Breast epithelium (tissue), 4 donors: ENCODE measurements at regions not wholly inside any gene's neighbourhood (a gene's known extent, or its start where the extent isn't known, plus 50 kb on each side); places are given as distances from the start of the nearest gene placed in this dataset.
"Not testable (repeated sequence)": the region's sequence is repeated elsewhere in the genome, so short reads cannot be mapped to it uniquely, and the experiment has no call there.

Experiments
- DNase-seq, 2 donors: peaks; one replicate each; pipeline ENCODE4 v3.0.0-alpha.2; 2019; ENCODE audit warnings: low spot score in 2 of 2
- H3K27ac ChIP-seq, 2 donors: fragments of 200-600 bp; sonication (generic) in 1 of 2; one replicate each; pipeline ENCODE4 v1.5.1; 2016 to 2019; ENCODE audit warnings: mild to moderate bottlenecking in 1 of 2
- H3K27me3 ChIP-seq, 2 donors: fragments of 200-600 bp; sonication (generic) in 1 of 2; one replicate each; pipeline versions ENCODE4 v1.5.1 to v1.6.0; 2017 to 2019; ENCODE audit warnings: control low read depth in 1 of 2, mild to moderate bottlenecking in 1 of 2
- H3K36me3 ChIP-seq: fragments of 200-600 bp; one replicate; pipeline ENCODE4 v1.5.1; 2019
- H3K4me1 ChIP-seq, 2 donors: fragments of 200-600 bp; sonication (generic); one replicate each; pipeline ENCODE4 v1.5.1; 2016 to 2019; ENCODE audit warnings: control low read depth in 1 of 2
- H3K4me3 ChIP-seq, 3 donors: fragments of 200-600 bp; sonication (generic); 1 replicate in 2 of 3; 2 replicates in 1 of 3; pipeline ENCODE4 v1.5.1; 2016 to 2019; ENCODE audit warnings: mild to moderate bottlenecking in 3 of 3, moderate library complexity in 2 of 3
- H3K9me3 ChIP-seq, 2 donors: fragments of 200-600 bp; sonication (generic) in 1 of 2; one replicate each; pipeline ENCODE4 v1.5.1; 2016 to 2019; ENCODE audit warnings: control low read depth in 1 of 2
- POLR2A ChIP-seq: fragments of 450-650 bp; IDR thresholded peaks from one replicate; pipeline ENCODE4 v1.6.1; 2016; ENCODE audit warnings: antibody characterized with exemption, mild to moderate bottlenecking, moderate library complexity
- POLR2AphosphoS5 ChIP-seq, 3 donors: sonication (generic); formaldehyde crosslinking; IDR thresholded peaks; one replicate each; pipeline ENCODE4 v1.6.1; 2017; ENCODE audit warnings: antibody characterized with exemption in 3 of 3
- intact Hi-C: fragments of 100-400 bp; cut with DNase I; formaldehyde crosslinking; loops from one replicate; pipeline ENCODE4 v1.15.1; 2023; ENCODE audit warnings: low total_unique reads
- TF ChIP-seq, protein P1 (sequence below), 3 donors: fragments of 450-650 bp; IDR thresholded peaks; one replicate each; pipeline ENCODE4 v1.5.1; 2016 to 2017; ENCODE audit warnings: antibody characterized with exemption in 3 of 3, mild to moderate bottlenecking in 3 of 3, moderate library complexity in 3 of 3

- intact Hi-C loops, result no loop called here
- no peak for DNase-seq
- H3K36me3 ChIP-seq, result no peaks in the 10 kb centered on the region
- H3K4me1 ChIP-seq, result no peaks in the 10 kb centered on the region
- H3K4me3 ChIP-seq, result no peak overlapping the region
- H3K27me3 ChIP-seq, result peaks cover 0 to 3% of the 10 kb centered on the region in 2 donors
- no peaks in the 10 kb centered on the region for H3K9me3 ChIP-seq
- TF ChIP-seq, protein P1, sequence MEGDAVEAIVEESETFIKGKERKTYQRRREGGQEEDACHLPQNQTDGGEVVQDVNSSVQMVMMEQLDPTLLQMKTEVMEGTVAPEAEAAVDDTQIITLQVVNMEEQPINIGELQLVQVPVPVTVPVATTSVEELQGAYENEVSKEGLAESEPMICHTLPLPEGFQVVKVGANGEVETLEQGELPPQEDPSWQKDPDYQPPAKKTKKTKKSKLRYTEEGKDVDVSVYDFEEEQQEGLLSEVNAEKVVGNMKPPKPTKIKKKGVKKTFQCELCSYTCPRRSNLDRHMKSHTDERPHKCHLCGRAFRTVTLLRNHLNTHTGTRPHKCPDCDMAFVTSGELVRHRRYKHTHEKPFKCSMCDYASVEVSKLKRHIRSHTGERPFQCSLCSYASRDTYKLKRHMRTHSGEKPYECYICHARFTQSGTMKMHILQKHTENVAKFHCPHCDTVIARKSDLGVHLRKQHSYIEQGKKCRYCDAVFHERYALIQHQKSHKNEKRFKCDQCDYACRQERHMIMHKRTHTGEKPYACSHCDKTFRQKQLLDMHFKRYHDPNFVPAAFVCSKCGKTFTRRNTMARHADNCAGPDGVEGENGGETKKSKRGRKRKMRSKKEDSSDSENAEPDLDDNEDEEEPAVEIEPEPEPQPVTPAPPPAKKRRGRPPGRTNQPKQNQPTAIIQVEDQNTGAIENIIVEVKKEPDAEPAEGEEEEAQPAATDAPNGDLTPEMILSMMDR (IDR thresholded peaks at IDR 0.05), result no peak
- TF ChIP-seq POLR2AphosphoS5 (IDR thresholded peaks at IDR 0.05) (no peak), POLR2A (no peak)
- H3K27ac ChIP-seq, result no peak overlapping the region
Measured at GRCh38 chr12:131600160-131600532, 110.7 kb upstream of the SFSWAP start.

- intact Hi-C loops, H3K4me3 ChIP-seq: not testable (repeated sequence)
Measured at GRCh38 chr12:131601499-131601898, 109.4 kb upstream of the SFSWAP start.

GRCh38 chr12:131603106-131603938 lies 107.6 kb upstream of the SFSWAP start:
- TF ChIP-seq, protein P1 (IDR thresholded peaks at IDR 0.05), result no peak
- TF ChIP-seq POLR2A (no peak), POLR2AphosphoS5 (IDR thresholded peaks at IDR 0.05) (no peak)
- Histone ChIP-seq H3K27ac (no peak overlapping the region), H3K4me3 (no peak overlapping the region), H3K36me3 (no peaks in the 10 kb centered on the region), H3K9me3 (no peaks in the 10 kb centered on the region), H3K4me1 (no peaks in the 10 kb centered on the region), H3K27me3 (no peaks in the 10 kb centered on the region)
- intact Hi-C loops, result no loop called here
- DNase-seq, result no peak

More at GRCh38 chr12:131601499-131601898, 109.4 kb upstream of the SFSWAP start:
- not testable (repeated sequence) for H3K36me3 ChIP-seq, H3K4me1 ChIP-seq, DNase-seq, H3K9me3 ChIP-seq, H3K27me3 ChIP-seq, H3K27ac ChIP-seq

GRCh38 chr12:131603939-131604795 lies 106.7 kb upstream of the SFSWAP start:
- H3K9me3 ChIP-seq, result no peaks in the 10 kb centered on the region
- H3K4me1 ChIP-seq, result no peaks in the 10 kb centered on the region
- no peaks in the 10 kb centered on the region for H3K36me3 ChIP-seq
- H3K27ac ChIP-seq, result no peak overlapping the region
- no peak for DNase-seq
- H3K27me3 ChIP-seq, result no peaks in the 10 kb centered on the region
- intact Hi-C loops, result no loop called here
- H3K4me3 ChIP-seq, result no peak overlapping the region
- TF ChIP-seq, protein P1 (IDR thresholded peaks at IDR 0.05), result no peak

GRCh38 chr12:131604859-131605258 lies 106.0 kb upstream of the SFSWAP start:
- Histone ChIP-seq H3K4me3 (no peak overlapping the region), H3K4me1 (no peaks in the 10 kb centered on the region), H3K27ac (no peak overlapping the region), H3K27me3 (no peaks in the 10 kb centered on the region), H3K9me3 (no peaks in the 10 kb centered on the region), H3K36me3 (no peaks in the 10 kb centered on the region)
- TF ChIP-seq POLR2AphosphoS5 (IDR thresholded peaks at IDR 0.05), result no peak
- TF ChIP-seq, protein P1 (IDR thresholded peaks at IDR 0.05), result no peak
- TF ChIP-seq POLR2A, result no peak
- intact Hi-C loops, result no loop called here
- DNase-seq, result no peak
